ENCODE measurements at regions not wholly inside any gene's neighbourhood (a gene's known extent, or its start where the extent isn't known, plus 50 kb on each side); places are given as distances from the start of the nearest gene placed in this dataset.

- DNase-seq, result no peak
Measured at GRCh38 chr20:60064554-60065196, 106.5 kb downstream of the CDH26 start.

GRCh38 chr20:60065741-60066437, 107.7 kb downstream of the CDH26 start:
- DNase-seq, result no peak

GRCh38 chr20:60066438-60066823, 108.2 kb downstream of the CDH26 start:
- no peak for DNase-seq

GRCh38 chr20:60068509-60068908, 110.3 kb downstream of the CDH26 start:
- no peak for DNase-seq

- DNase-seq, result no peak
Measured at GRCh38 chr20:60069656-60070055, 111.4 kb downstream of the CDH26 start.

- no peak for DNase-seq
Measured at GRCh38 chr20:60070791-60071190, 112.6 kb downstream of the CDH26 start.

GRCh38 chr20:60071965-60072364, 113.7 kb downstream of the CDH26 start:
- no peak for DNase-seq

- DNase-seq, result no peak
Measured at GRCh38 chr20:60073086-60073485, 114.9 kb downstream of the CDH26 start.

GRCh38 chr20:60073504-60073903, 115.3 kb downstream of the CDH26 start:
- DNase-seq, result no peak

GRCh38 chr20:60074276-60074675, 116.1 kb downstream of the CDH26 start:
- no peak for DNase-seq

GRCh38 chr20:60078351-60079250, 120.4 kb downstream of the CDH26 start:
- no peak for DNase-seq

- DNase-seq, result no peak
Measured at GRCh38 chr20:60080401-60080800, 122.2 kb downstream of the CDH26 start.

- DNase-seq, result no peak
Measured at GRCh38 chr20:60085551-60086132, 127.4 kb downstream of the CDH26 start.

- no peak for DNase-seq
Measured at GRCh38 chr20:60086821-60087562, 128.8 kb downstream of the CDH26 start.

GRCh38 chr20:60087563-60088105, 129.4 kb downstream of the CDH26 start:
- DNase-seq, result peak in 1 of 2 experiments; percentile 18

GRCh38 chr20:60088236-60088635, 130.0 kb downstream of the CDH26 start:
- no peak for DNase-seq

- DNase-seq, result no peak
Measured at GRCh38 chr20:60090631-60091030, 132.4 kb downstream of the CDH26 start.

GRCh38 chr20:60091305-60091704, 133.1 kb downstream of the CDH26 start:
- DNase-seq, result no peak

- DNase-seq, result no peak
Measured at GRCh38 chr20:60091861-60092260, 133.6 kb downstream of the CDH26 start.

GRCh38 chr20:60092729-60093128, 134.5 kb downstream of the CDH26 start:
- DNase-seq, result no peak

GRCh38 chr20:60095456-60095855, 137.2 kb downstream of the CDH26 start:
- no peak for DNase-seq

GRCh38 chr20:60096166-60096565, 137.9 kb downstream of the CDH26 start:
- DNase-seq, result no peak
